NCI-H146 treated with DMSO at 0.1 percent for 48 hours (cell line): ENCODE measurements at regions not wholly inside any gene's neighbourhood (a gene's known extent, or its start where the extent isn't known, plus 50 kb on each side); places are given as distances from the start of the nearest gene placed in this dataset.
"Not testable (repeated sequence)": the region's sequence is repeated elsewhere in the genome, so short reads cannot be mapped to it uniquely, and the experiment has no call there.

Experiments used
- DNase-seq: peaks from one replicate; lab custom pipeline; 2025; ENCODE audit not compliant: unreplicated experiment; lab: John Stamatoyannopoulos, UW

- no peak for DNase-seq
Observed at GRCh38 chr14:66315548-66315947, 170.6 kb upstream of the CCDC196 start.

- no peak for DNase-seq
Observed at GRCh38 chr14:66322564-66322963, 163.6 kb upstream of the CCDC196 start.

DNA sequence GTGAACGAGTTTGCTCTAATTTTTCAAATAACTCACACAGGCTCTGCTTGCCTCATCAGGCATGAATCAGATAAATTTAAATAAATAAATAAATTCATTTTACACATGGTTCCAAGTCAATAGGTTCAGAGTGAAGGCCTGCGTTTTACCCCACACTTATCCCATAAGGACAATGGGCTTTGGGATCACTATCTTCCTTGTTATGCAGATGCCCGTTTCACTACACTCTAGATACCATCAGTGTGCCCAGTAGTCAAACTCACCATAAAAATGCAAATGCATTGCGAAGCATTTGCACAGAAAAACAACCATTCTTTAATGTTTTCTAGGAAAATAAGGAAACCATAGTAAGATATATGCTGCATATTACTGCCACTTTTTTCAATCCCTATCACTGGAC, 155.9 kb upstream of the CCDC196 start:
- no peak for DNase-seq

GRCh38 chr14:66330916-66331315, 155.3 kb upstream of the CCDC196 start:
- DNase-seq: no peak

- DNase-seq: not testable (repeated sequence)
Observed at GRCh38 chr14:66333293-66333692, 152.9 kb upstream of the CCDC196 start.

DNA sequence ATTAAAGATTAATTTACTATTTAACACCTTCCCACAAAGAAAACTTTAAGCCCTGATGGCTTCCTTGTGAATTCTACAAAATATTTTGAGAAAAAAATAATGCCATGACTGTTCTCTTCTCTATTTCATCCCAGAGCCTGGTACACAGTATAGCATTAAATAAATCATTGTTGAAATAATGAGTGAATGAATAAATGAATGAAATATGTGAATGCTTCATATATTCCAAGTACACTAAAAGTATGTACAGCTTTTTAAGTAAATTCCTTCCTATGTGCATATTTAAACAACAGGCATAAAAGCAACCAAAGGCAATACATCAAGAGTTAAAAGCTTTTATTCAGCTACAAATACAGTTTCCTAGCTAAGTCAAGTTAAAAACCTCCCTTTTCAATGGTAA, 144.9 kb upstream of the CCDC196 start:
- no peak for DNase-seq

GRCh38 chr14:66345986-66346385, 140.2 kb upstream of the CCDC196 start:
- DNase-seq: no peak

DNA sequence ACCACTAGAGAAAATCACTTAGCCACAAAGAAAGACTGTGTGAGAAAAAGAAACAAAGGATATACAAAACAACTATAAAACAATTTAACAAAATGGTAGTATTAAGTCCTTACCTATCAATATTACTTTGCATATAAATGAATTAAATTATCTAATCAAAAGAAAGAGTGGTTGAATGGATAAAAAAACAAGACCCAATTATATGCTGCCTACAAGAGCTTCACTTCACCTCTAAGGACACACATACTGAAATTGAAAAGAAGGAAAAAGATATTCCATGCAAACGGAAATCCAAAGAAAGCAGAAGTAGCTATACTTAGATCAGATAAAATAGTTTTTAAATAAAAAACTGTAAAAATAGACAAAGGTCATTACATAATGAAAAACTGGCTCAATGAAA, 134.9 kb upstream of the CCDC196 start:
- DNase-seq: no peak

- peak; percentile 4 for DNase-seq
Observed at GRCh38 chr14:66359500-66359899, 126.7 kb upstream of the CCDC196 start.

DNA sequence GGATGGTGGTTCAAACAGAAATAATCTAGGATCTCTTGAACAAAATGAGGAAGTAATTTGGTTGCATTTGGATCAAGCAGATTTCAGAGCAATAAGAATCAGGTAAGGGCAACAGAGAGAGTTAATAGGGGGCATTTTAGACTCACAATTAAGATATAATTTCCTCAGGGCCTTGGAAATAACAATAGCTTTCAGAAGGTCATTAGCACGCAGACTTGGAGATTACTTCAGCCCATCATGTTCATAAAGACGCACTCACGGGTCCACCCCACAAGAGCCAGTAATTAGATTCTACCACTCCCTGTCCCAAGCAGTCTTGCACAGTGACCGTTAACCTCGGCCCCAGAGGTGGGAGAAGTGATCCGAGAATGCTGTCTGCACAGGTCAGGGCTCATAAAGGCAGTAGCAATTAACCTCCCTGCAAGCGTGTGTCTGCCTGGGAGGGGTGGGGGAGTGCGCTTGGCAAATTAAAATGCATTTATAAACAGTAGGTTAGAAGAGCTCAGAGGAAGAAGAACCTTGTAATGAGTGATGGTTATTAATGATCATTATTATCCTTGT, 125.7 kb upstream of the CCDC196 start:
- DNase-seq: no peak

- DNase-seq: no peak
Observed at GRCh38 chr14:66361013-66361412, 125.2 kb upstream of the CCDC196 start.

DNA sequence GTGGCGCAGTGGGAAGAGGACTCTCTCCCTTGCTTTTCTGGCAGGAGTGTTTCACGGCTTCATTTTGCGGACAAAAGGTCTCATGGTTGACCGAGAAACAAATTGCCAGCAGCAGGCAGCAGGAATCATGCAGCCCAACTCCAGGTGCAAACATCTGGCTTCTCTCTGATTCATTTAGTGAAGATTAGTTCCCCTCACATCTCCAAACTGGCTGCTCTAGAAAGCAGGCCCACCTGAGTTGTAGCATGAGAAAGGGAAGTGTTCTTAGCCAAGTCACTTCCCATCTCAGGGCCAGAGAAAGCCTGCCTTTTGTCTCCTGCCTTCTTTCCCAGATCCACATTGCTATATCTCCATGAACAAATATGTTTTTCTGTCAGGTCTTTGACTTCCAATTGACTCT, 120.8 kb upstream of the CCDC196 start:
- no peak for DNase-seq

DNA sequence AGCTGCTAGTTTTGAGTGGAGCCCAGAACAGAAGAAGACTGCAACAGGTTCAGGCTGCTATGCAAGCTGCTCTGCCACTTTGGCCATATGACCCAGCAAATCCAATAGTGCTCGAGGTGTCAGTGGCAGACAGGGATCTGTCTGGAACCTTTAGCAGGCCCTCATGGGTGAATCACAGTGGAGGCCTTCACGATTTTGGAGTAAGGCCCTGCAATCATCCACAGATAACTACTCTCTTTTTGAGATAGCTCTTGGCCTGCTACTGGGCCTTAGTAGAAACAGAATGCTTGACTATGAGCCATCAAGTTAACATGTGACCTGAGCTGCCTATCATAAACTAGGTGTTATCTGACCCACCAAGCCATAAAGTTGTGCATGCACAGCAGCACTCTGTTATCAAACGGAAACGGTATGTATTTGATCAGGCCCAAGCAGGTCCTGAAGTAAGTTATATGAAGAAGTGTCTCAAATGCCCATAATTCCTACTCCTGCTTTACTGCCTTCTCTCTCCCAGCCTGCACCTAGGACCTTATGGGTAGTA, 116.9 kb upstream of the CCDC196 start:
- DNase-seq: no peak

- DNase-seq: no peak
Observed at GRCh38 chr14:66371776-66372175, 114.4 kb upstream of the CCDC196 start.

DNA sequence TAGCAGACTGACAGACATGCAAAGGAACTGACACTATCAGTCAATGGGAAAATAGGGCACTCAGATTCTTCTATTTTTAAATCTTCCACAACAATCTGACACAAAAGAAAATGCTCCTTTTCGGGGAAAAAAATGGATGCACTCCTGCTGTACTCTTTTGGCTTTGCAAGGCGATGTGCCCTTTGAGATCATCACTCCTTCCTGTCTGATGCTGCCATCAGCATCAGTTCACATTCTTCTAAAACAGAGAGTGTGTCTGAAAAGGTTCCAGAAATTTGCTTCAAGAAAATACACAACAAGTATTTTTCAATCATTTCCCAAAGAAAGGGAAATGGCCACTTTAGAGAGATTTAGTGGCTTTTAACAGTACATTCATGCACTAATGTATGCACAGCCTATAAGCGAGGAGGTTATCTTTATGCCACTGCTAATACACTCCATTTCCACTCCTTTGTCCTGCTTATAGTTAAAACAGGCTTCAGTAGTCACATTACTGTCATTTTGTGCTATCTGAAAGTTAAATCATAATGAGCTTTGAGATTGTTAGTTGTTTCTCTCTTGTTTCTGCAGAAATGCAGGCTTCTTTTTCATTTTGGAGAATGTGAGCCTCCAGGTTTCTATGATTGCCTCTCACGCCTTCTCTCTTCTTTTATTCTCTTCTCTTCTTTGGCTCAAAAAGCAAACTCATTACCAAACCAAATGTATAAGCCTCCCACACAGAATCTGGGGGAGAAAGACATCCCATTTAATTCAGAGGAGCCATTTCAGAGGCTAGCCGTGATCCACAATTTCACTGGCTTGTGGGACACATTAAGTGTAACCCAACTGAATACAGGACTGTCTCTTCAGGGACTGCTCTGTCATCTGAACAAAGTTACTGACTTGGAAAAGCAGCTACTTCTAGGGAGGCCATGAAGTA, 110.9 kb upstream of the CCDC196 start:
- DNase-seq: no peak

DNA sequence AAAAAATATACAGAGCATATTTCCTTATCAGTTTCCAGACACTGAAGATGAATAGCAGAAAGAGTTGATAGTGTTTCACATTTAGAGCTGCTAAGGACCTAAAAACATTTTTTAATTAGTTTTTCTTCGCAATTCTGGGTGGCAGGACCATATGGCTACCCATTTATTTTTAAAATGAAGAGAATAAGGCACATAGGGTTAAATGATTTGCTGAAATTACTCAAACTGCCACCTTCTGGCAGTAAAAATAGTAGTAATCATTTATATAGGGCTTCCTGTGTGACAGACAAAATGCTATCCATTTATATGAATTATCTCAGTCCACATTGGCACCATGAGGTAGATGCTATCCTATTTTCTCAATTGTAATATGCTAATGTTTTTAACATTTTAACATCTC, 108.6 kb upstream of the CCDC196 start:
- DNase-seq: no peak

DNA sequence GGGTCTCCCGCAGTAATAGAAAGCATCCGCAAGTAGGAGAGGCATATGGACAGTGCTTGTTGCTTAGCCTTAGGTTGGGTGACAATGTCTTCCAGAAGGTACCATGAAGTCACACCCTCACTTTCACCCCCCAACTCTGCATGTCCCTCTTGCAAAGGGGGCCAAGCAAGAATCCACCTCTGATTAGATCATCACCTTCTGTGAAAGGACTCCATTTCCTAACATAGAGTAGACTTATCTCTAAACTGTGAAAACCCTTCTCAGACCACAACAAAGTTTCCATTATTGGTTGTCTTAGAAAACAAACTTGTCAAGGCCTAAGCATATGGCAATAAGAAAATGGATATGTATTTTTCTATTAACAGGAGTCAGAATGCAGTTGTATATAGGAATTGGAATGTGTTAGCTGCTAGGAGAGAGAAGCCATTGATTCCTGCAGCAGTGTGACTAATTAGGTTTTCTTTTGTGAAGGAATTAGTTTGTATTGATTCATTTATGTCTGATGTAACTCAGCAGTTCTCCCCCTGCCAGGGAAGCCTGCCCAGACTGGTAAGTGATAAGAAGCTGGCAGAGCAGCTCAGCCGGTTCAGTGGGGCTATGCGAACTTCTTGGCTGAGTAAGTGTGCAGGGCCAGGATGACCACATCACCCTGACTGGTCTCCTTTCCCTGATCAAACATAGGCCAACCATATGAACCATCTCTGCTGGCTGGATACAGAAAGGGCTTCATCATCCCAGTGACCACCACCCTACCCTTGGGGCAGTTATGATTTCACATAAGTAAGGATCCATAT, 107.3 kb upstream of the CCDC196 start:
- no peak for DNase-seq

- no peak for DNase-seq
Observed at GRCh38 chr14:66380143-66380542, 106.0 kb upstream of the CCDC196 start.

GRCh38 chr14:66381755-66382154, 104.4 kb upstream of the CCDC196 start:
- no peak for DNase-seq

GRCh38 chr14:66383257-66383656, 102.9 kb upstream of the CCDC196 start:
- no peak for DNase-seq

DNA sequence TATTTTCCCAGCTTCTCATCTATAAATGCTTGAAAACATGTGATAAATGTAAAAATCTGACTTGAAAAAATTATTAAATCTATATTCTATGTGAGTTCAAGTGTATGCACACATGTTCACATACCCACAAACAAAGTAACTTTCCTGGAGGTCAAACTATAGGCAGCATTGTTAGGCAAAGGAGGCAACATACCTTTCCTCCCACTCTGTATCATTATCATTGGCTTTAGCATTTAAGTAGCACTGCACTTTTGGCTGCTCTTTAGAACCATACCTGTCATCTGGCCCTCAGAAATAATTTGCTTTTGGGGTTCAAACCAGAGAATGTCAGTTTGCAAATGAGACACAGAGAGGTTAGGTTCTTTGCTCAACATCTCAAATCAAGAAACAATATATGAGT, 102.4 kb upstream of the CCDC196 start:
- DNase-seq: no peak

GRCh38 chr14:66388516-66388915, 97.7 kb upstream of the CCDC196 start:
- DNase-seq: no peak
